ENCODE measurements at regions not wholly inside any gene's neighbourhood (a gene's known extent, or its start where the extent isn't known, plus 50 kb on each side); places are given as distances from the start of the nearest gene placed in this dataset.

DNA sequence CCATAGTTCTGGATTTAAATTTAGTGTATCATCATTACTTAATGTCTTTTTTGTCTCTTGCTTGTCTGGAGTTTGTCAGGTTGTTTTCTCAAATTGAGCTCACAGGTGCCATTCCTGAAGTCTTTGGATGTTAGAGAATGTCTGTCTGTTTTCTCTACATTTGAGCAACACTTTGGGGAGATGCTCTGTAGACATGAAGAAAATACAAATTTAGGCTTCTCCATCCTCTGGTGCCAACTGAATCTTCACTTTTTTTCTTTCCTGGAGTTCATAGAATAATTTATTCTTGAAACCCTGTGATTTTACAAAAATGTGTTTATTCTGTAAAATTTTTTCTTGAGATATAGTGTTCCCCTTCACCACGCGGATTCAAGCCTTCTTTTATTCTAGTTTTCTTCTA lies 256.4 kb upstream of the HDAC4 start:
- no peak overlapping the region for H3K4me3 Mint-ChIP-seq
- no peaks in the 10 kb centered on the region for H3K36me3 Mint-ChIP-seq (ENCODE audit: low read depth)
- no peaks in the 10 kb centered on the region for H3K9me3 Mint-ChIP-seq
- H3K27me3 Mint-ChIP-seq (ENCODE audit: low read depth): peaks cover 23% of the 10 kb centered on the region
- no peak overlapping the region for H3K27ac Mint-ChIP-seq
- TF ChIP-seq, protein P1, sequence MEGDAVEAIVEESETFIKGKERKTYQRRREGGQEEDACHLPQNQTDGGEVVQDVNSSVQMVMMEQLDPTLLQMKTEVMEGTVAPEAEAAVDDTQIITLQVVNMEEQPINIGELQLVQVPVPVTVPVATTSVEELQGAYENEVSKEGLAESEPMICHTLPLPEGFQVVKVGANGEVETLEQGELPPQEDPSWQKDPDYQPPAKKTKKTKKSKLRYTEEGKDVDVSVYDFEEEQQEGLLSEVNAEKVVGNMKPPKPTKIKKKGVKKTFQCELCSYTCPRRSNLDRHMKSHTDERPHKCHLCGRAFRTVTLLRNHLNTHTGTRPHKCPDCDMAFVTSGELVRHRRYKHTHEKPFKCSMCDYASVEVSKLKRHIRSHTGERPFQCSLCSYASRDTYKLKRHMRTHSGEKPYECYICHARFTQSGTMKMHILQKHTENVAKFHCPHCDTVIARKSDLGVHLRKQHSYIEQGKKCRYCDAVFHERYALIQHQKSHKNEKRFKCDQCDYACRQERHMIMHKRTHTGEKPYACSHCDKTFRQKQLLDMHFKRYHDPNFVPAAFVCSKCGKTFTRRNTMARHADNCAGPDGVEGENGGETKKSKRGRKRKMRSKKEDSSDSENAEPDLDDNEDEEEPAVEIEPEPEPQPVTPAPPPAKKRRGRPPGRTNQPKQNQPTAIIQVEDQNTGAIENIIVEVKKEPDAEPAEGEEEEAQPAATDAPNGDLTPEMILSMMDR (IDR thresholded peaks at IDR 0.05; ENCODE audit: unreplicated experiment in 3 of 3): no peak
- no peaks in the 10 kb centered on the region for H3K4me1 Mint-ChIP-seq

DNA sequence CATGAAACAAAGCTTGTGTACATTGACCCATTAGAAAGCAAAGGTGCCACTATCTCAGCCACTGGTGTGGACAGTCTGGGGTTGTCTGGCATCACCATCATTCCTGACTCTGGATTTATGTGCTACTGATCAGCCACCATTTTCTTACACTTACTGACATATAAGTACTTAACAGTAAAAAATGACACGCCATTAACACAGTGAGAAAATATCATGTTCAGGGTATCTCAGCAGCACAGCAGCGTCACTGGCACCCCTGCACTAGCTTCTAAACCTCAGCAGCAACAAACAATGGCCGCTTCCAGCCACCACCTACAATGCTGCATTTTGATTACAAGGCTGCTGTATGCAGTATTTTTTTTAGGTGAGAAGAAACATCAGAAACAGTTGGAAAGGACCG lies 253.4 kb upstream of the HDAC4 start:
- no peak overlapping the region for H3K4me3 Mint-ChIP-seq
- H3K36me3 Mint-ChIP-seq (ENCODE audit: low read depth): no peaks in the 10 kb centered on the region
- no peaks in the 10 kb centered on the region for H3K4me1 Mint-ChIP-seq
- TF ChIP-seq, protein P1 (IDR thresholded peaks at IDR 0.05; ENCODE audit: unreplicated experiment in 3 of 3): no peak
- H3K9me3 Mint-ChIP-seq: peaks cover 10% of the 10 kb centered on the region
- peaks cover 21% of the 10 kb centered on the region for H3K27me3 Mint-ChIP-seq (ENCODE audit: low read depth)
- no peak overlapping the region for H3K27ac Mint-ChIP-seq

DNA sequence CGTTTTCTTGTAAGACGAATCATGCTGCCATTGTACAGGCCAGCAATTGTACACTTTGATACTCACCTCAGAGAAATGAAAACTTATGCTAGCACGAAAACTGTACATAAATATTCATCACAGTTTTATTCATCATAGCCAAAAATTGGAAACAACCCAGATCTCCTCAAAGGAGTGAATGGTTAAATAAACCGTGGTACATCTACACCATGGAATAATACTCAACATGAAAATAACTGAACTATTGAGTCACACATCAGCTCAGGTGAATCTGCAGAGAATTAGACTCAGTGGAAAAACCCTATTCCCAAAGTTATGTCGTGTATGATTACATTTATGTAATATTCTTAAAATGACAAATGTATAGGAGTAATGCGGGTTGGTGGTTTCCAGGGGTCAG lies 251.0 kb upstream of the HDAC4 start:
- no peaks in the 10 kb centered on the region for H3K4me1 Mint-ChIP-seq
- H3K27ac Mint-ChIP-seq: no peak overlapping the region
- no peaks in the 10 kb centered on the region for H3K36me3 Mint-ChIP-seq (ENCODE audit: low read depth)
- TF ChIP-seq, protein P1 (IDR thresholded peaks at IDR 0.05; ENCODE audit: unreplicated experiment in 3 of 3): no peak
- H3K4me3 Mint-ChIP-seq: no peak overlapping the region
- H3K9me3 Mint-ChIP-seq: peaks cover 16% of the 10 kb centered on the region
- H3K27me3 Mint-ChIP-seq (ENCODE audit: low read depth): peaks cover 15% of the 10 kb centered on the region

DNA sequence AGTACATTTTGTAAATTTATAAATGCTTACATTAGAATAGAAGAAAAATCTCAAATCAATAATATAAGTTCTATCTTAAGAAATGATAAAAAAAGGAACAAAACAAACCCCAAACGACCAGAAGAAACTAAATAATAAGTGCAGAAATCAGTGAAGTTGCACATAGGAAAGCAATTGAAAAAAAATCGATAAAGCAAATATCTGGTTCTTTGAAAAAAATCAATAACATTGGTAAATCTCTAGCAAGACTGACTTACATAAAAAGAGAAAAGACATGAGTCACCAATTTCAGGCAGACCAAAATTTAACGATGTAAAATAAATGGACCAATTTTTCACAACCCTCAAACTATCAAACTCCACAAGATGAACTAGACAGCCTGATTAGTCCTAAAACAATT lies 249.9 kb upstream of the HDAC4 start:
- H3K9me3 Mint-ChIP-seq: peaks cover 16% of the 10 kb centered on the region
- H3K4me3 Mint-ChIP-seq: no peak overlapping the region
- no peaks in the 10 kb centered on the region for H3K4me1 Mint-ChIP-seq
- TF ChIP-seq, protein P1 (IDR thresholded peaks at IDR 0.05; ENCODE audit: unreplicated experiment in 3 of 3): no peak
- H3K27ac Mint-ChIP-seq: no peak overlapping the region
- H3K36me3 Mint-ChIP-seq (ENCODE audit: low read depth): no peaks in the 10 kb centered on the region
- H3K27me3 Mint-ChIP-seq (ENCODE audit: low read depth): peaks cover 7% of the 10 kb centered on the region

DNA sequence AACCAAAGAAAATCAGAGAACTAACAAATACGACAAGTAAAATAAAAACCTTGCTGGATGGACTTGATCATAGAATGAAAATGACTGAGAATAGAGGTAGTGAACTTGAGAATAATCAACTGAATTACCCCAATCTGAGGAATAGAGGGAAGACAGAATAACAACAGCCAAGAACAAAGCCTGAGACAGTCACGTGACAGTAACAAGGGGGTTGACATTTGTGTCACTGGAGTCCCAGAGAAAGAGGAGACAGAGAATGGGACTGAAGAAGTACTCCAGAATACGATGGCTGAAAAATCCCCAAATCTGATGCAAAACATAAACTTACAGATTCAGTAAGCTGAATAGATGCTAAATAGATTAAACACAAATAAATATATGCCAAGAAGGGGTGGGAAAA lies 248.5 kb upstream of the HDAC4 start:
- Mint-ChIP-seq H3K4me1 (no peaks in the 10 kb centered on the region), H3K27me3 (ENCODE audit: low read depth) (peaks cover 7% of the 10 kb centered on the region), H3K36me3 (ENCODE audit: low read depth) (no peaks in the 10 kb centered on the region), H3K9me3 (peaks cover 18% of the 10 kb centered on the region), H3K4me3 (no peak overlapping the region), H3K27ac (no peak overlapping the region)
- TF ChIP-seq, protein P1 (IDR thresholded peaks at IDR 0.05; ENCODE audit: unreplicated experiment in 3 of 3): no peak

DNA sequence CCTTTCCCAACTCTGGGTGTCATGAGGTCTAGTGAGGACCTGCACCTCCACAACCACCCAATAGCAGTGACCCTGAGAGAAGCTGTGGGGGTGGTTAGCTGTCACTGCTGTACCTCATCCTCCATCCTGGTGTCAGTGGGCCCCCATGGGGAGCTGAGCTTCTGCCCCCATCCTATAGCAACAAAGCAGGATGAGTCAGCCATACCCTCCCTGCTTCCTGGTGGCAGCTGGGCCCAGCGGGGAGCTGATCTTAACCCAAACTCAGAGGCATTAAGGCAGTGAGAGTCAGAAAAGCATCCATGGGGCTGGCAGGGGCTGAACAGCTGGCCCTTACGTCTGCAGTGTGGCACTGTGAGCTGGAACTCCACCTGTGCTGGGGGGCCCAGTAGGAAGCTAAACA lies 247.8 kb upstream of the HDAC4 start:
- Mint-ChIP-seq H3K4me1 (no peaks in the 10 kb centered on the region), H3K4me3 (no peak overlapping the region), H3K36me3 (ENCODE audit: low read depth) (no peaks in the 10 kb centered on the region), H3K27ac (no peak overlapping the region), H3K9me3 (peaks cover 18% of the 10 kb centered on the region), H3K27me3 (ENCODE audit: low read depth) (peaks cover 7% of the 10 kb centered on the region)
- TF ChIP-seq, protein P1 (IDR thresholded peaks at IDR 0.05; ENCODE audit: unreplicated experiment in 3 of 3): no peak

Measured in nephron (organoid).